H7 (cell line): ENCODE measurements at regions not wholly inside any gene's neighbourhood (a gene's known extent, or its start where the extent isn't known, plus 50 kb on each side); places are given as distances from the start of the nearest gene placed in this dataset.

Experiments
- DNase-seq: peaks from one replicate; pipeline ENCODE4 v3.0.0; 2012
- H3K27me3 ChIP-seq: 2 replicates; pipeline ENCODE4 v1.6.0; 2011; ENCODE audit warnings: mild to moderate bottlenecking, low read length; ENCODE audit not compliant: control insufficient read depth, insufficient read depth
- H3K36me3 ChIP-seq: replicated peaks from 2 replicates; pipeline ENCODE4 v1.5.1; 2011; ENCODE audit warnings: low read length; ENCODE audit not compliant: control insufficient read depth, insufficient read depth
- H3K4me3 ChIP-seq: 2 replicates; pipeline ENCODE4 v1.5.1; 2011; ENCODE audit warnings: low read depth, mild to moderate bottlenecking, control low read depth, low read length, moderate library complexity; ENCODE audit not compliant: insufficient read depth

DNA sequence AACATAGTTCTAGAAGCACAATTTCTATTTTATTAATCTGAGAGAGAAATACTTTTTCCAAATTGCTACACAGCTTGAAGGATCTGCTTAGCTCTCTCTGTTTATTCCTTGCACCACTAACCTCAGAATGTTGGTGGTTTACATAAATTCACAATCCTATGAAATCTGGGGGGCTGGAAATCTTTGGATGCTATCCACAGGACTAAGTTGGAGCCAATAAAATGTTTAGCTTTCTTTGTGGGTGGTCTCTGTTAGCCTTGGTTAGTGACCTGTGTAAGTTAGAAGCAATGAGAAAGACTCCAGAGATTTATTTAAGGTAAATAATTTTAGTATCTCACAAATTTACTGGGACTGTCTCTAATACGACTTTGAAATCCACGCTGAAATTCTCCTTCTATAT, 418.1 kb downstream of the ADGRL2 start:
- H3K4me3 ChIP-seq: no peak overlapping the region
- no peaks in the 10 kb centered on the region for H3K36me3 ChIP-seq
- no peak for DNase-seq
- H3K27me3 ChIP-seq: no peaks in the 10 kb centered on the region

- Histone ChIP-seq H3K4me3 (no peak overlapping the region), H3K27me3 (no peaks in the 10 kb centered on the region), H3K36me3 (no peaks in the 10 kb centered on the region)
- DNase-seq: no peak
These were observed 415.1 kb downstream of the ADGRL2 start for GRCh38 chr1:82215853-82216175.

DNA sequence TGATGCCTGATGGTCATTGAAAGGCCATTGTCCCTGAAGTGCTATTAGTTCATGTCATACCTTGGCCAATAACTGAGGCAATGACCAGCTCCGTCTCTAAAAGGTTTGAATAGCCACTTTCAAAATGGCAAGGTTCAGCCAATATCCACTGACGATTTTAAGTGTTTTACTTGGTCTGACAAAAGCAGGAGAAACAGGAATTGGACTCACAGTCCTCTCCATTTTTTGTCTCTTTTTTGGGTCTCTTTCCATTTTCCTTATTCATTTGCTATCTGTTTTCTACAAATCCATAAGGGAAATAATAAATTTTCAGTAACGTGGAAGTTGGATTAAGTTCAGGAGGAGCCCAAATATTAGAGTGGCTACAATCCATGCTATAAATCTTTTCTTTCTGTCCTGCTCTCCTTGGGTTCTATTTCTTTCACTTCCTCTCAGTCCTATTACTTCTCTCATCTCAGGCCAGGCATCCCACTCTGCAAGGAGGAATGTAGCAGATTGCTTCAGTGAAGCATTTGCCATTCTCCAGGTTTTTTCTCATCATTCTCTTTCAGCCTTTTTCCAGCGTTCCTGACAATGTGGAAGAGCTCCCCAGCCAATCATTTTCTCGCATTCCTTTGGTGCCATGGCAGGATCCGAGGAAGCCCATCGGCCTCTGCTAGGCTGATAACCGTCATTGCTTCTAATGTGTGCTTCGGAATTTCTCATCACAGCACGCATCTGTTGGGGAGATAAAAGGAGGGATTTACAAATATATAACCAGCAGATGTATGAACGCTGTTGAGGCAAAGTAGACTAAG, 414.5 kb downstream of the ADGRL2 start:
- H3K36me3 ChIP-seq: no peaks in the 10 kb centered on the region

DNA sequence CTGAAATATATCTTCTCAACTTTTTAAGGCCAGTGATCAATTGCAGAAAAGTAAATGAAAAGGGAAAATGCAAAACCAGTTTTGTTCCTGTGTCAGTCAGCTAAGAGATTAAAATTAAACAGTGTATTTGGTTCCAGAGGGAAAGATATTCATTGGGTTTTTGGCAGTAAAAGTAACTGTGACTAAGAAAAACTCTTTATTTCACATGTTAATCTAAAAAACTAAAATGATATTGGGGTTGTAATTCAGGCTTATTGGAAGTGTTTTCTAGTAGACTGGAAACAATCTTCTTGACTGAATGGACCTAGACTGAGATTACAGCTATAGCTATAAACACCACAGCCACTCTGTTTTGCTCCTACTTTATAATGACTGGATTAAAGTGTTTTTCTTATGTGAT, 413.9 kb downstream of the ADGRL2 start:
- H3K4me3 ChIP-seq: no peak overlapping the region
- H3K27me3 ChIP-seq: no peaks in the 10 kb centered on the region
- H3K36me3 ChIP-seq: no peaks in the 10 kb centered on the region
- no peak for DNase-seq

More for the DNA sequence above, 414.5 kb downstream of the ADGRL2 start:
- H3K27me3 ChIP-seq: no peaks in the 10 kb centered on the region
- no peak for DNase-seq
- H3K4me3 ChIP-seq: no peak overlapping the region

DNA sequence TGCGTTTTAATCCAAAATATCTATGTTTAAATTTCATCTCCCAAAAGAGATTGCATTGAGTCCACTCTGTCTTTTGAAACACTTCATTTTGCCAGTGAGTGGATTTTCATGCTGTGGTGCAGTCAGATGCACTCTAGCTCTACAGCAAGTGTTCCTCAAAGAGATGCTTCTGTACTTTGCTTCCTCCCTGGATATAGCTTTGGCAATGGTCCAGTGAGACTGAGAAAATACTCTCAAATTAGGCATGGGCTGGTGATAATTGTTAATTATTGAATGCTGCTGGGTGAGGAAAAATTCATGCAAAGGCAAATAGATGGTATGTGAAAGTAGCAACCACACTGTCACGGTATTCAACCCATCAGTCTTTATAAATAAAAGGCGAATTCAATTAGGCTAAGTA, 396.9 kb downstream of the ADGRL2 start:
- no peak overlapping the region for H3K4me3 ChIP-seq
- H3K27me3 ChIP-seq: no peaks in the 10 kb centered on the region
- DNase-seq: no peak
- H3K36me3 ChIP-seq: no peaks in the 10 kb centered on the region

GRCh38 chr1:82195245-82195644, 394.5 kb downstream of the ADGRL2 start:
- Histone ChIP-seq H3K36me3 (no peaks in the 10 kb centered on the region), H3K27me3 (no peaks in the 10 kb centered on the region), H3K4me3 (no peak overlapping the region)
- DNase-seq: no peak

DNA sequence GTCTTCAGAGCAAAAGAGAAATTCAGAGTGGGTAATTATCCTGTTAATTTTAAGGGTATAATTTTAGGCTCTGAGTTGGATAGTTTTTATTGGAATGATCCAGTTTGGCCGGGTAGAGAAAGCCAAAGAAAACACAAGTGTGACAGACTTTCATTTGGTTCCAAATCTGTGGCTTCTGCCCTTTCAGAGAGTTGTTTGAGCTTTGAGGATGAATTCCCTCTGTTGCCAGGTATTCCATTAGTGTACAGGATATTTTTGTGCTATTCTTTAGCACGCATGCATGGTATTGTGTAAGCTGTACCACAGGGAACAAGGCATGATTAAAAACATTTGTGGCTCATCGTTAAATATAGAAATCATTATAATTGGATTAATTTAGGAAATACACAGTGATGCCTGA, 384.4 kb downstream of the ADGRL2 start:
- H3K4me3 ChIP-seq: no peak overlapping the region
- H3K27me3 ChIP-seq: no peaks in the 10 kb centered on the region
- no peak for DNase-seq
- H3K36me3 ChIP-seq: no peaks in the 10 kb centered on the region

GRCh38 chr1:82181846-82182245, 381.1 kb downstream of the ADGRL2 start:
- no peak for DNase-seq
- H3K27me3 ChIP-seq: no peaks in the 10 kb centered on the region
- no peaks in the 10 kb centered on the region for H3K36me3 ChIP-seq
- no peak overlapping the region for H3K4me3 ChIP-seq

- no peak for DNase-seq
- H3K4me3 ChIP-seq: no peak overlapping the region
- H3K27me3 ChIP-seq: no peaks in the 10 kb centered on the region
- no peaks in the 10 kb centered on the region for H3K36me3 ChIP-seq
These were observed 378.4 kb downstream of the ADGRL2 start for GRCh38 chr1:82179131-82179530.

- no peak for DNase-seq
- no peaks in the 10 kb centered on the region for H3K27me3 ChIP-seq
- H3K4me3 ChIP-seq: no peak overlapping the region
- no peaks in the 10 kb centered on the region for H3K36me3 ChIP-seq
These were observed 376.5 kb downstream of the ADGRL2 start for GRCh38 chr1:82177192-82177591.

- Histone ChIP-seq H3K27me3 (no peaks in the 10 kb centered on the region), H3K36me3 (no peaks in the 10 kb centered on the region), H3K4me3 (no peak overlapping the region)
- DNase-seq: no peak
These were observed 371.2 kb downstream of the ADGRL2 start for GRCh38 chr1:82171955-82172354.

DNA sequence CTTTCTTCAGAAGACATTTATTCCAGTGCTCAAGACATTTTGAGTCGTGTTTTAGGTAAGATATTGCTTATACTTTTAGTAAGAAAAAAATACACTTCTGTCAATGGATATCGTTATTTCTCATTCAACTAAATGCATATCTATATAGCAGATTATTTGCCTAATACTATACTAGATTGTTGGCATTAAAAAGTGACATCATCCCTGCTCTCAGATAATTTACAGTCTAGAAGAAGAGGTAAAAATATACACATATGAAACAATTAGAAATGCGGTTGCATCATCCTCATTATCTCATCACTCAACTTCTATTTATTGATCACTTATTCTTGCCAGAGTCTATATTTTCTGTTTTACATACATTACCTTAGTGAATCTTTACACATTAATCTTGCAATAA, 367.7 kb downstream of the ADGRL2 start:
- H3K36me3 ChIP-seq: no peaks in the 10 kb centered on the region
- no peaks in the 10 kb centered on the region for H3K27me3 ChIP-seq
- DNase-seq: no peak
- no peak overlapping the region for H3K4me3 ChIP-seq

- H3K4me3 ChIP-seq: no peak overlapping the region
- DNase-seq: no peak
- no peaks in the 10 kb centered on the region for H3K36me3 ChIP-seq
- no peaks in the 10 kb centered on the region for H3K27me3 ChIP-seq
These were observed 364.6 kb downstream of the ADGRL2 start for GRCh38 chr1:82165304-82165703.

- Histone ChIP-seq H3K27me3 (no peaks in the 10 kb centered on the region), H3K36me3 (no peaks in the 10 kb centered on the region), H3K4me3 (no peak overlapping the region)
- DNase-seq: no peak
These were observed 362.0 kb downstream of the ADGRL2 start for GRCh38 chr1:82162486-82163420.

- Histone ChIP-seq H3K27me3 (no peaks in the 10 kb centered on the region), H3K4me3 (no peak overlapping the region)
- no peak for DNase-seq
These were observed 361.0 kb downstream of the ADGRL2 start for GRCh38 chr1:82161700-82162141.

More at GRCh38 chr1:82161700-82162141, 361.0 kb downstream of the ADGRL2 start:
- no peaks in the 10 kb centered on the region for H3K36me3 ChIP-seq
